Transverse colon (tissue), 4 donors: ENCODE measurements at regions not wholly inside any gene's neighbourhood (a gene's known extent, or its start where the extent isn't known, plus 50 kb on each side); places are given as distances from the start of the nearest gene placed in this dataset.

Experiments
- POLR2AphosphoS5 ChIP-seq, 3 donors: sonication (generic); formaldehyde crosslinking; IDR thresholded peaks; one replicate each; pipeline ENCODE4 v1.6.1; 2016; ENCODE audit warnings: antibody characterized with exemption in 3 of 3
- TF ChIP-seq, protein P1 (sequence below), 5 experiments: fragments of 200-600 bp in 3 of 5; fragments of 450-650 bp in 2 of 5; sonication (generic) in 3 of 5; IDR thresholded peaks; 1 replicate in 2 of 5; 2 replicates in 3 of 5; pipeline ENCODE4 v1.5.1; 2016 to 2017; ENCODE audit warnings: antibody characterized with exemption in 5 of 5, inconsistent platforms in 3 of 5, mild to moderate bottlenecking in 2 of 5, moderate library complexity in 1 of 5

DNA sequence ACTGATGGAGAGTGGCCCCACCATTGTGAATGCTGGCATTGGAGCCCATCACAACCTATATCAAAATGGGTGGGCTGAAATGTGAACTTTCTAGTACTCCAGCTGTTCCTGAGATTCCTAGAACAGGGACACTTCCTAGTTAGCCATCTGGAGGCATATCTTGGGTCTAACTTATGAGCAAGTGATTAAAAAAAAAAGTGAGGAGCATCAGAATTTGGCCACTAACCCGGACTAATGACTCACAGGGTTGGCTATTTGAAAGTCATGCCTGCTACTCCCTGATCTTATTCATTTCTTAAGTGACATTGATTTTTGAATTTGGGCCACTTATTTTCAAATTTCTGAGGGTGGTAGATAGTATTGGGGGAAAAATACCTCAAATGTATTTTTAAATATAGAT, 216.6 kb downstream of the HRH4 start:
- TF ChIP-seq, protein P1, sequence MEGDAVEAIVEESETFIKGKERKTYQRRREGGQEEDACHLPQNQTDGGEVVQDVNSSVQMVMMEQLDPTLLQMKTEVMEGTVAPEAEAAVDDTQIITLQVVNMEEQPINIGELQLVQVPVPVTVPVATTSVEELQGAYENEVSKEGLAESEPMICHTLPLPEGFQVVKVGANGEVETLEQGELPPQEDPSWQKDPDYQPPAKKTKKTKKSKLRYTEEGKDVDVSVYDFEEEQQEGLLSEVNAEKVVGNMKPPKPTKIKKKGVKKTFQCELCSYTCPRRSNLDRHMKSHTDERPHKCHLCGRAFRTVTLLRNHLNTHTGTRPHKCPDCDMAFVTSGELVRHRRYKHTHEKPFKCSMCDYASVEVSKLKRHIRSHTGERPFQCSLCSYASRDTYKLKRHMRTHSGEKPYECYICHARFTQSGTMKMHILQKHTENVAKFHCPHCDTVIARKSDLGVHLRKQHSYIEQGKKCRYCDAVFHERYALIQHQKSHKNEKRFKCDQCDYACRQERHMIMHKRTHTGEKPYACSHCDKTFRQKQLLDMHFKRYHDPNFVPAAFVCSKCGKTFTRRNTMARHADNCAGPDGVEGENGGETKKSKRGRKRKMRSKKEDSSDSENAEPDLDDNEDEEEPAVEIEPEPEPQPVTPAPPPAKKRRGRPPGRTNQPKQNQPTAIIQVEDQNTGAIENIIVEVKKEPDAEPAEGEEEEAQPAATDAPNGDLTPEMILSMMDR (IDR thresholded peaks at IDR 0.05) = no peak
- no peak for TF ChIP-seq POLR2AphosphoS5 (IDR thresholded peaks at IDR 0.05)
